CD4-positive, alpha-beta memory T cell (primary cell): ENCODE measurements at regions not wholly inside any gene's neighbourhood (a gene's known extent, or its start where the extent isn't known, plus 50 kb on each side); places are given as distances from the start of the nearest gene placed in this dataset.

Experiments
- CTCF ChIA-PET: fragments of 350-600 bp; sonication (Branson Sonifier 250); formaldehyde crosslinking; loops from one replicate; lab custom pipeline; 2021; ENCODE audit warnings: inconsistent platforms; ENCODE audit not compliant: partially characterized antibody; lab: Charles Lee
- POLR2A ChIA-PET: fragments of 350-600 bp; sonication (Branson Sonifier 250); formaldehyde crosslinking; loops from one replicate; lab custom pipeline; 2021; ENCODE audit not compliant: partially characterized antibody; lab: Charles Lee
- DNase-seq, 5 donors: peaks; one replicate each; pipeline versions ENCODE4 v3.0.0 to v3.0.0-alpha.2; 2020 to 2022; ENCODE audit warnings: mixed read lengths in 1 of 5
- H3K27ac ChIP-seq: one replicate; pipeline ENCODE4 v1.7.0; 2013; ENCODE audit warnings: low read depth, low read length
- H3K27me3 ChIP-seq: 2 replicates; pipeline ENCODE4 v1.7.0; 2013; ENCODE audit warnings: mild to moderate bottlenecking, low read length, moderate library complexity; ENCODE audit not compliant: insufficient read depth
- H3K36me3 ChIP-seq: 2 replicates; pipeline ENCODE4 v1.7.0; 2013; ENCODE audit warnings: mild to moderate bottlenecking, low read length, moderate library complexity; ENCODE audit not compliant: insufficient read depth
- H3K4me1 ChIP-seq: 2 replicates; pipeline ENCODE4 v1.7.0; 2013; ENCODE audit warnings: mild to moderate bottlenecking, low read length, moderate library complexity; ENCODE audit not compliant: insufficient read depth
- H3K4me3 ChIP-seq, 2 donors: one replicate each; pipeline ENCODE4 v1.7.0; 2013; ENCODE audit warnings: low read length in 2 of 2, mild to moderate bottlenecking in 1 of 2
- H3K9me3 ChIP-seq, 2 donors: one replicate each; pipeline ENCODE4 v1.7.0; 2013; ENCODE audit warnings: low read length in 2 of 2, control low read depth in 1 of 2; ENCODE audit not compliant: control insufficient read depth in 1 of 2
- H3K27ac Mint-ChIP-seq, 7 donors: one replicate each; pipeline ENCODE4 v1.8.0; 2020 to 2021; ENCODE audit warnings: mixed read lengths in 7 of 7, mild to moderate bottlenecking in 6 of 7, inconsistent platforms in 3 of 7, moderate library complexity in 3 of 7
- H3K27me3 Mint-ChIP-seq, 2 donors: one replicate each; pipeline ENCODE4 v1.8.0; 2020 to 2021; ENCODE audit warnings: mixed read lengths in 2 of 2
- H3K36me3 Mint-ChIP-seq, 2 donors: one replicate each; pipeline ENCODE4 v1.8.0; 2020 to 2021; ENCODE audit warnings: mixed read lengths in 2 of 2, inconsistent platforms in 1 of 2, mild to moderate bottlenecking in 1 of 2
- H3K4me1 Mint-ChIP-seq, 4 donors: one replicate each; pipeline ENCODE4 v1.8.0; 2020 to 2021; ENCODE audit warnings: mixed read lengths in 4 of 4, mild to moderate bottlenecking in 1 of 4
- H3K4me3 Mint-ChIP-seq, 8 donors: one replicate each; pipeline ENCODE4 v1.8.0; 2020 to 2021; ENCODE audit warnings: mixed read lengths in 8 of 8, mild to moderate bottlenecking in 7 of 8, moderate library complexity in 6 of 8, inconsistent platforms in 3 of 8
- H3K9me3 Mint-ChIP-seq, 8 donors: one replicate each; pipeline ENCODE4 v1.8.0; 2020 to 2021; ENCODE audit warnings: mixed read lengths in 8 of 8, mild to moderate bottlenecking in 5 of 8, inconsistent platforms in 3 of 8, moderate library complexity in 1 of 8
- intact Hi-C: fragments of 100-400 bp; cut with micrococcal nuclease; formaldehyde crosslinking; loops from one replicate; pipeline ENCODE4 v1.15.1; 2023

- intact Hi-C loops = no loop called here
- ChIA-PET POLR2A (no interaction called here), CTCF (no interaction called here)
- Histone ChIP-seq H3K36me3 (no peaks in the 10 kb centered on the region), H3K9me3 (no peaks in the 10 kb centered on the region), H3K27me3 (no peaks in the 10 kb centered on the region), H3K4me1 (no peaks in the 10 kb centered on the region), H3K27ac (no peak overlapping the region), H3K4me3 (no peak overlapping the region)
- no peak overlapping the region for H3K27ac Mint-ChIP-seq
- H3K36me3 Mint-ChIP-seq = no peaks in the 10 kb centered on the region
- H3K4me3 Mint-ChIP-seq = no peak overlapping the region
- no peak for DNase-seq
- no peaks in the 10 kb centered on the region for H3K4me1 Mint-ChIP-seq
- peaks cover 0 to 2% (median 0%) of the 10 kb centered on the region in 8 donors for H3K9me3 Mint-ChIP-seq
- H3K27me3 Mint-ChIP-seq = no peaks in the 10 kb centered on the region
Observed at GRCh38 chr16:55149622-55150021, 174.4 kb upstream of the IRX6 start.

GRCh38 chr16:55151561-55152305 lies 172.3 kb upstream of the IRX6 start:
- H3K27ac ChIP-seq = no peak overlapping the region
- Mint-ChIP-seq H3K27ac (no peak overlapping the region), H3K4me1 (no peaks in the 10 kb centered on the region)

GRCh38 chr16:55152875-55153390 lies 171.1 kb upstream of the IRX6 start:
- Histone ChIP-seq H3K36me3 (no peaks in the 10 kb centered on the region), H3K4me3 (no peak overlapping the region), H3K27me3 (no peaks in the 10 kb centered on the region), H3K4me1 (no peaks in the 10 kb centered on the region), H3K9me3 (no peaks in the 10 kb centered on the region), H3K27ac (no peak overlapping the region)
- H3K9me3 Mint-ChIP-seq = peaks cover 0 to 3% (median 0%) of the 10 kb centered on the region in 8 donors
- H3K27me3 Mint-ChIP-seq = no peaks in the 10 kb centered on the region
- no peak overlapping the region for H3K27ac Mint-ChIP-seq
- DNase-seq = no peak
- no peak overlapping the region for H3K4me3 Mint-ChIP-seq
- ChIA-PET POLR2A (no interaction called here), CTCF (no interaction called here)
- intact Hi-C loops = no loop called here
- no peaks in the 10 kb centered on the region for H3K4me1 Mint-ChIP-seq
- no peaks in the 10 kb centered on the region for H3K36me3 Mint-ChIP-seq

More at GRCh38 chr16:55151561-55152305, 172.3 kb upstream of the IRX6 start:
- intact Hi-C loops = no loop called here
- H3K27me3 Mint-ChIP-seq = no peaks in the 10 kb centered on the region
- no peaks in the 10 kb centered on the region for H3K36me3 ChIP-seq
- no peaks in the 10 kb centered on the region for H3K9me3 ChIP-seq
- no peaks in the 10 kb centered on the region for H3K4me1 ChIP-seq
- ChIA-PET POLR2A (no interaction called here), CTCF (no interaction called here)
- no peak overlapping the region for H3K4me3 ChIP-seq
- H3K36me3 Mint-ChIP-seq = no peaks in the 10 kb centered on the region
- DNase-seq = no peak
- no peaks in the 10 kb centered on the region for H3K27me3 ChIP-seq
- H3K4me3 Mint-ChIP-seq = no peak overlapping the region
- peaks cover 0 to 2% (median 0%) of the 10 kb centered on the region in 8 donors for H3K9me3 Mint-ChIP-seq

GRCh38 chr16:55154262-55154661 lies 169.7 kb upstream of the IRX6 start:
- Histone ChIP-seq H3K4me3 (no peak overlapping the region), H3K9me3 (no peaks in the 10 kb centered on the region), H3K4me1 (no peaks in the 10 kb centered on the region), H3K27me3 (no peaks in the 10 kb centered on the region), H3K27ac (no peak overlapping the region), H3K36me3 (no peaks in the 10 kb centered on the region)
- no peak overlapping the region for H3K27ac Mint-ChIP-seq
- DNase-seq = no peak
- H3K4me3 Mint-ChIP-seq = no peak overlapping the region
- no peaks in the 10 kb centered on the region for H3K4me1 Mint-ChIP-seq
- H3K27me3 Mint-ChIP-seq = no peaks in the 10 kb centered on the region
- H3K36me3 Mint-ChIP-seq = no peaks in the 10 kb centered on the region
- ChIA-PET CTCF (no interaction called here), POLR2A (no interaction called here)
- peaks cover 0 to 3% (median 0%) of the 10 kb centered on the region in 8 donors for H3K9me3 Mint-ChIP-seq
- intact Hi-C loops = no loop called here

- H3K27ac ChIP-seq = no peak overlapping the region
- intact Hi-C loops = no loop called here
- Mint-ChIP-seq H3K9me3 (peaks cover 0 to 3% (median 0%) of the 10 kb centered on the region in 8 donors), H3K27me3 (no peaks in the 10 kb centered on the region), H3K36me3 (no peaks in the 10 kb centered on the region), H3K27ac (no peak overlapping the region), H3K4me1 (no peaks in the 10 kb centered on the region), H3K4me3 (no peak overlapping the region)
- H3K27me3 ChIP-seq = no peaks in the 10 kb centered on the region
- H3K4me3 ChIP-seq = no peak overlapping the region
- CTCF ChIA-PET = no interaction called here
- no peaks in the 10 kb centered on the region for H3K4me1 ChIP-seq
- no peaks in the 10 kb centered on the region for H3K36me3 ChIP-seq
- POLR2A ChIA-PET = no interaction called here
- no peaks in the 10 kb centered on the region for H3K9me3 ChIP-seq
- no peak for DNase-seq
Observed at GRCh38 chr16:55154956-55155355, 169.0 kb upstream of the IRX6 start.

- no peak for DNase-seq
- ChIA-PET CTCF (no interaction called here), POLR2A (no interaction called here)
- Histone ChIP-seq H3K4me1 (no peaks in the 10 kb centered on the region), H3K27me3 (no peaks in the 10 kb centered on the region), H3K36me3 (no peaks in the 10 kb centered on the region), H3K27ac (no peak overlapping the region), H3K4me3 (no peak overlapping the region), H3K9me3 (no peaks in the 10 kb centered on the region)
- Mint-ChIP-seq H3K4me1 (no peaks in the 10 kb centered on the region), H3K27me3 (no peaks in the 10 kb centered on the region), H3K27ac (no peak overlapping the region), H3K9me3 (peaks cover 0 to 3% (median 0%) of the 10 kb centered on the region in 8 donors), H3K4me3 (no peak overlapping the region), H3K36me3 (no peaks in the 10 kb centered on the region)
- intact Hi-C loops = no loop called here
Observed at GRCh38 chr16:55155815-55156214, 168.2 kb upstream of the IRX6 start.

- CTCF ChIA-PET = no interaction called here
- Histone ChIP-seq H3K36me3 (no peaks in the 10 kb centered on the region), H3K4me3 (no peak overlapping the region), H3K27me3 (no peaks in the 10 kb centered on the region), H3K9me3 (no peaks in the 10 kb centered on the region), H3K27ac (no peak overlapping the region), H3K4me1 (no peaks in the 10 kb centered on the region)
- H3K4me1 Mint-ChIP-seq = no peaks in the 10 kb centered on the region
- H3K9me3 Mint-ChIP-seq = peaks cover 0 to 2% (median 0%) of the 10 kb centered on the region in 8 donors
- no peak for DNase-seq
- H3K27ac Mint-ChIP-seq = no peak overlapping the region
- H3K27me3 Mint-ChIP-seq = peaks cover 3% of the 10 kb centered on the region in 2 donors
- H3K4me3 Mint-ChIP-seq = no peak overlapping the region
- POLR2A ChIA-PET = no interaction called here
- intact Hi-C loops = no loop called here
- H3K36me3 Mint-ChIP-seq = peaks cover 0 to 2% of the 10 kb centered on the region in 2 donors
Observed at GRCh38 chr16:55169780-55170179, 154.2 kb upstream of the IRX6 start.
